MCF 10A (cell line): ENCODE measurements at regions not wholly inside any gene's neighbourhood (a gene's known extent, or its start where the extent isn't known, plus 50 kb on each side); places are given as distances from the start of the nearest gene placed in this dataset.

Source experiments
- BruUV-seq: library from RNA; stranded (reverse); fragments of 400-500 nt; replicated peaks from 2 replicates; lab custom pipeline; 2021; lab: Mats Ljungman, UMichigan
- CTCF ChIA-PET: fragments of 300-600 bp; sonication (Branson Sonifier 250); formaldehyde crosslinking; extraction: SDS; loops from one replicate; lab custom pipeline; 2021; ENCODE audit warnings: antibody characterized with exemption, inconsistent platforms; lab: Yijun Ruan, JAX
- POLR2A ChIA-PET: fragments of 300-600, 350-650 bp; sonication (Branson Sonifier 250); formaldehyde crosslinking; extraction: SDS; loops from one replicate; lab custom pipeline; 2020; ENCODE audit warnings: antibody characterized with exemption, inconsistent platforms; lab: Yijun Ruan, JAX
- DNase-seq: peaks from one replicate; pipeline ENCODE4 v3.0.0-alpha.2; 2018; ENCODE audit not compliant: unreplicated experiment
- H3K27ac Mint-ChIP-seq: one replicate; pipeline ENCODE4 v1.8.0; 2022; ENCODE audit warnings: mild to moderate bottlenecking, low read depth, mixed read lengths; ENCODE audit not compliant: unreplicated experiment
- H3K27me3 Mint-ChIP-seq: one replicate; pipeline ENCODE4 v1.8.0; 2022; ENCODE audit warnings: mixed read lengths; ENCODE audit not compliant: insufficient read depth, unreplicated experiment
- H3K36me3 Mint-ChIP-seq: one replicate; pipeline ENCODE4 v1.8.0; 2022; ENCODE audit warnings: mild to moderate bottlenecking, moderate library complexity, mixed read lengths; ENCODE audit not compliant: insufficient read depth, unreplicated experiment
- H3K4me1 Mint-ChIP-seq: one replicate; pipeline ENCODE4 v1.8.0; 2022; ENCODE audit warnings: mixed read lengths; ENCODE audit not compliant: insufficient read depth, unreplicated experiment
- H3K4me3 Mint-ChIP-seq: one replicate; pipeline ENCODE4 v1.8.0; 2022; ENCODE audit warnings: mild to moderate bottlenecking, moderate library complexity, mixed read lengths; ENCODE audit not compliant: unreplicated experiment
- H3K9me3 Mint-ChIP-seq: one replicate; pipeline ENCODE4 v1.8.0; 2022; ENCODE audit warnings: mixed read lengths; ENCODE audit not compliant: unreplicated experiment
- CTCF ChIP-seq: fragments of 200-600 bp; IDR thresholded peaks from one replicate; pipeline ENCODE4 v1.8.0; 2022; ENCODE audit warnings: antibody characterized with exemption, mild to moderate bottlenecking; ENCODE audit not compliant: unreplicated experiment
- intact Hi-C: fragments of 100-400 bp; cut with micrococcal nuclease; formaldehyde crosslinking; loops from 2 replicates; pipeline ENCODE4 v1.14.1; 2022

- peak; percentile 33 for DNase-seq
- Mint-ChIP-seq H3K27me3 (no peaks in the 10 kb centered on the region), H3K4me1 (peaks cover 6% of the 10 kb centered on the region), H3K9me3 (peaks cover 4% of the 10 kb centered on the region), H3K27ac (no peak overlapping the region), H3K36me3 (no peaks in the 10 kb centered on the region), H3K4me3 (no peak overlapping the region)
- BruUV-seq = no TSS peak
- no peak for TF ChIP-seq CTCF
- CTCF ChIA-PET = no interaction called here
- intact Hi-C loops = no loop called here
- POLR2A ChIA-PET = no interaction called here
These were observed 266.9 kb downstream of the AASDHPPT start for GRCh38 chr11:106344394-106344793.

GRCh38 chr11:106344966-106345365, 267.5 kb downstream of the AASDHPPT start:
- Mint-ChIP-seq H3K27ac (no peak overlapping the region), H3K36me3 (no peaks in the 10 kb centered on the region), H3K9me3 (peaks cover 4% of the 10 kb centered on the region), H3K4me3 (no peak overlapping the region), H3K27me3 (no peaks in the 10 kb centered on the region), H3K4me1 (peaks cover 6% of the 10 kb centered on the region)
- ChIA-PET POLR2A (no interaction called here), CTCF (interaction anchor here (0.7 kb wide), 1 partner anchor 258 kb away, joined by 3 read pairs; no protein-coding TSS in a partner anchor)
- TF ChIP-seq CTCF = no peak
- intact Hi-C loops = no loop called here
- no peak for DNase-seq
- no TSS peak for BruUV-seq

GRCh38 chr11:106353031-106353430, 275.6 kb downstream of the AASDHPPT start:
- Mint-ChIP-seq H3K9me3 (peaks cover 4% of the 10 kb centered on the region), H3K4me1 (no peaks in the 10 kb centered on the region), H3K4me3 (no peak overlapping the region), H3K36me3 (no peaks in the 10 kb centered on the region), H3K27me3 (no peaks in the 10 kb centered on the region), H3K27ac (no peak overlapping the region)
- BruUV-seq = no TSS peak
- intact Hi-C loops = no loop called here
- DNase-seq = no peak
- CTCF ChIA-PET = no interaction called here
- TF ChIP-seq CTCF = no peak
- POLR2A ChIA-PET = interaction anchor here (0.6 to 0.7 kb wide), 2 partner anchors 44 to 235 kb away, joined by 3 to 4 read pairs; no protein-coding TSS in a partner anchor

- TF ChIP-seq CTCF = no peak
- intact Hi-C loops = loop anchor here (1.0 kb wide), 1 partner anchor 30 kb away; no protein-coding TSS in a partner anchor
- H3K27ac Mint-ChIP-seq = peak overlapping the region; percentile 79
- ChIA-PET CTCF (interaction anchor here (0.6 to 1.7 kb wide), 5 partner anchors 21 to 495 kb away, joined by 3 to 5 read pairs (median 5); no protein-coding TSS in a partner anchor), POLR2A (interaction anchor here (0.7 to 1.7 kb wide), 6 partner anchors 12 to 292 kb away, joined by 3 to 9 read pairs (median 4); partner anchors contain the start of genes AASDHPPT and KBTBD3)
- H3K36me3 Mint-ChIP-seq = no peaks in the 10 kb centered on the region
- peaks cover 13% of the 10 kb centered on the region for H3K4me1 Mint-ChIP-seq
- no TSS peak for BruUV-seq
- H3K9me3 Mint-ChIP-seq = no peaks in the 10 kb centered on the region
- H3K4me3 Mint-ChIP-seq = no peak overlapping the region
- no peak for DNase-seq
- H3K27me3 Mint-ChIP-seq = no peaks in the 10 kb centered on the region
These were observed 291.8 kb downstream of the AASDHPPT start for GRCh38 chr11:106369224-106369623.
